ENCODE measurements at regions not wholly inside any gene's neighbourhood (a gene's known extent, or its start where the extent isn't known, plus 50 kb on each side); places are given as distances from the start of the nearest gene placed in this dataset.
A peak's percentile ranks its signal among the peaks of the same experiment; 100 is the strongest.
"Not testable (repeated sequence)": the region's sequence is repeated elsewhere in the genome, so short reads cannot be mapped to it uniquely, and the experiment has no call there.

- H3K9me3 ChIP-seq (ENCODE audit: control insufficient read depth, low read length): no peaks in the 10 kb centered on the region
- H3K36me3 ChIP-seq (ENCODE audit: control insufficient read depth in 1 of 2, insufficient read depth in 2 of 2, low read depth in 1 of 2, low read length in 2 of 2): no peaks in the 10 kb centered on the region
- no peaks in the 10 kb centered on the region for H3K27me3 ChIP-seq (ENCODE audit: control insufficient read depth in 1 of 2, insufficient read depth in 1 of 2, low read length in 2 of 2)
- no peak overlapping the region for H3K27ac ChIP-seq (ENCODE audit: low read length, poor library complexity, severe bottlenecking)
- H3K9ac ChIP-seq (ENCODE audit: low read length): no peak overlapping the region
- no peak overlapping the region for H2AK5ac ChIP-seq (ENCODE audit: low read length, severe bottlenecking)
- H2AFZ ChIP-seq (ENCODE audit: low read depth, low read length): no peak overlapping the region
- no peak overlapping the region for H3K4ac ChIP-seq (ENCODE audit: low read depth in 1 of 2, low read length in 2 of 2)
- H3K4me2 ChIP-seq (ENCODE audit: low read length, poor library complexity, severe bottlenecking): no peak overlapping the region
- H3K23ac ChIP-seq (ENCODE audit: low read length in 2 of 2): no peak overlapping the region
- no peak overlapping the region for H4K8ac ChIP-seq (ENCODE audit: low read length)
- H3K4me1 ChIP-seq (ENCODE audit: control insufficient read depth, insufficient read depth, low read depth, low read length): no peaks in the 10 kb centered on the region
- no peak overlapping the region for H2BK12ac ChIP-seq (ENCODE audit: low read length in 2 of 2)
- H2BK120ac ChIP-seq (ENCODE audit: low read depth, low read length): no peak overlapping the region
- no peaks in the 10 kb centered on the region for H3K79me1 ChIP-seq (replicated peaks; ENCODE audit: low read length, poor library complexity, severe bottlenecking)
- no peak overlapping the region for H3K14ac ChIP-seq (ENCODE audit: low read length in 2 of 2)
- no peak overlapping the region for H3K18ac ChIP-seq (ENCODE audit: low read depth in 1 of 2, low read length in 2 of 2)
- H2BK15ac ChIP-seq (ENCODE audit: low read depth, poor library complexity, severe bottlenecking): no peak overlapping the region
- no peak overlapping the region for H4K91ac ChIP-seq (ENCODE audit: low read length)
- no peak for DNase-seq
- no peak overlapping the region for H3K4me3 ChIP-seq (ENCODE audit: insufficient read depth in 1 of 2, low read depth in 1 of 2, low read length in 2 of 2)
- H2BK5ac ChIP-seq (ENCODE audit: low read depth, low read length, poor library complexity, severe bottlenecking): no peak overlapping the region
These were observed 853.0 kb downstream of the TRHDE start for GRCh38 chr12:73125148-73125547.

DNA sequence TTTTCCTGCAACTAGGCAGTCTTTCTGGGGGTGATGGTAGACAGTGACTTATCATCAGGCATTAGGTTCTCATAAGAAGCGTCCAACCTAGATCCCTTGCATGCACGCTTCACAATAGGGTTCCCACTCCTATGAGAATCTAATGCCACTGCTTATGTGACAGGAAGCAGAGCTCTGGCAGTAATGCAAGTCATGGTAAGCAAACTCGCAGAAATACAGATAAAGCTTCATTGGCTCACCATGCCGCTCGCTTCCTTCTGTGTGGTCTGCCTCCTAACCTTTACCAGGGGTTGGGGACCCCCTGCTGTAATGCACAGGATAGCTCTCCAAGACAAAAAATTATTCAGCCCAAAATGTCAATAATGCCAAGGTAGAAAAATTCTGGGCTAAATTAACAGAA is 864.2 kb downstream of the TRHDE start:
- DNase-seq: no peak
- Histone ChIP-seq H3K4me2 (ENCODE audit: low read length, poor library complexity, severe bottlenecking) (no peak overlapping the region), H4K8ac (ENCODE audit: low read length) (no peak overlapping the region), H3K79me1 (replicated peaks; ENCODE audit: low read length, poor library complexity, severe bottlenecking) (no peaks in the 10 kb centered on the region), H2AFZ (ENCODE audit: low read depth, low read length) (no peak overlapping the region), H3K18ac (ENCODE audit: low read depth in 1 of 2, low read length in 2 of 2) (peak overlapping the region in 1 of 2 experiments; percentile 21), H4K91ac (ENCODE audit: low read length) (no peak overlapping the region), H2BK5ac (ENCODE audit: low read depth, low read length, poor library complexity, severe bottlenecking) (no peak overlapping the region), H2AK5ac (ENCODE audit: low read length, severe bottlenecking) (no peak overlapping the region), H3K4me1 (ENCODE audit: control insufficient read depth, insufficient read depth, low read depth, low read length) (no peaks in the 10 kb centered on the region), H3K36me3 (ENCODE audit: control insufficient read depth in 1 of 2, insufficient read depth in 2 of 2, low read depth in 1 of 2, low read length in 2 of 2) (no peaks in the 10 kb centered on the region), H2BK120ac (ENCODE audit: low read depth, low read length) (no peak overlapping the region), H3K23ac (ENCODE audit: low read length in 2 of 2) (no peak overlapping the region), H3K4me3 (ENCODE audit: insufficient read depth in 1 of 2, low read depth in 1 of 2, low read length in 2 of 2) (no peak overlapping the region), H3K27ac (ENCODE audit: low read length, poor library complexity, severe bottlenecking) (no peak overlapping the region), H3K4ac (ENCODE audit: low read depth in 1 of 2, low read length in 2 of 2) (no peak overlapping the region), H2BK15ac (ENCODE audit: low read depth, poor library complexity, severe bottlenecking) (no peak overlapping the region), H3K9ac (ENCODE audit: low read length) (no peak overlapping the region), H3K27me3 (ENCODE audit: control insufficient read depth in 1 of 2, insufficient read depth in 1 of 2, low read length in 2 of 2) (no peaks in the 10 kb centered on the region), H3K9me3 (ENCODE audit: control insufficient read depth, low read length) (peaks cover 3% of the 10 kb centered on the region), H3K14ac (ENCODE audit: low read length in 2 of 2) (peak overlapping the region in 1 of 2 experiments; percentile 57), H2BK12ac (ENCODE audit: low read length in 2 of 2) (no peak overlapping the region)
- WGBS: 88% methylated on average over 5 of the region's 5 CpGs

- H3K27me3 ChIP-seq (ENCODE audit: control insufficient read depth in 1 of 2, insufficient read depth in 1 of 2, low read length in 2 of 2); H3K4me2 ChIP-seq (ENCODE audit: low read length, poor library complexity, severe bottlenecking); H3K9me3 ChIP-seq (ENCODE audit: control insufficient read depth, low read length); H4K8ac ChIP-seq (ENCODE audit: low read length); H3K4me3 ChIP-seq (ENCODE audit: insufficient read depth in 1 of 2, low read depth in 1 of 2, low read length in 2 of 2); H3K18ac ChIP-seq (ENCODE audit: low read depth in 1 of 2, low read length in 2 of 2); H2BK120ac ChIP-seq (ENCODE audit: low read depth, low read length); H2BK15ac ChIP-seq (ENCODE audit: low read depth, poor library complexity, severe bottlenecking); H3K4ac ChIP-seq (ENCODE audit: low read depth in 1 of 2, low read length in 2 of 2); H3K79me1 ChIP-seq (replicated peaks; ENCODE audit: low read length, poor library complexity, severe bottlenecking); H2BK12ac ChIP-seq (ENCODE audit: low read length in 2 of 2); H3K4me1 ChIP-seq (ENCODE audit: control insufficient read depth, insufficient read depth, low read depth, low read length); H3K23ac ChIP-seq (ENCODE audit: low read length in 2 of 2); H3K27ac ChIP-seq (ENCODE audit: low read length, poor library complexity, severe bottlenecking); H2BK5ac ChIP-seq (ENCODE audit: low read depth, low read length, poor library complexity, severe bottlenecking); H3K14ac ChIP-seq (ENCODE audit: low read length in 2 of 2); H3K9ac ChIP-seq (ENCODE audit: low read length); H3K36me3 ChIP-seq (ENCODE audit: control insufficient read depth in 1 of 2, insufficient read depth in 2 of 2, low read depth in 1 of 2, low read length in 2 of 2); H2AK5ac ChIP-seq (ENCODE audit: low read length, severe bottlenecking); DNase-seq; H2AFZ ChIP-seq (ENCODE audit: low read depth, low read length); H4K91ac ChIP-seq (ENCODE audit: low read length): not testable (repeated sequence)
- WGBS: no CpG with 5 or more reads among the region's 2 CpGs
These were observed 867.5 kb downstream of the TRHDE start for GRCh38 chr12:73139642-73140041.

- Histone ChIP-seq H2BK12ac (ENCODE audit: low read length in 2 of 2) (no peak overlapping the region), H3K36me3 (ENCODE audit: control insufficient read depth in 1 of 2, insufficient read depth in 2 of 2, low read depth in 1 of 2, low read length in 2 of 2) (no peaks in the 10 kb centered on the region), H3K4me2 (ENCODE audit: low read length, poor library complexity, severe bottlenecking) (no peak overlapping the region), H2BK15ac (ENCODE audit: low read depth, poor library complexity, severe bottlenecking) (no peak overlapping the region), H3K27ac (ENCODE audit: low read length, poor library complexity, severe bottlenecking) (no peak overlapping the region), H3K9me3 (ENCODE audit: control insufficient read depth, low read length) (peaks cover 22% of the 10 kb centered on the region), H3K14ac (ENCODE audit: low read length in 2 of 2) (no peak overlapping the region), H3K18ac (ENCODE audit: low read depth in 1 of 2, low read length in 2 of 2) (no peak overlapping the region), H3K4me1 (ENCODE audit: control insufficient read depth, insufficient read depth, low read depth, low read length) (no peaks in the 10 kb centered on the region), H4K8ac (ENCODE audit: low read length) (no peak overlapping the region), H2AFZ (ENCODE audit: low read depth, low read length) (no peak overlapping the region), H2BK120ac (ENCODE audit: low read depth, low read length) (no peak overlapping the region), H2AK5ac (ENCODE audit: low read length, severe bottlenecking) (no peak overlapping the region), H4K91ac (ENCODE audit: low read length) (no peak overlapping the region), H3K4me3 (ENCODE audit: insufficient read depth in 1 of 2, low read depth in 1 of 2, low read length in 2 of 2) (no peak overlapping the region), H2BK5ac (ENCODE audit: low read depth, low read length, poor library complexity, severe bottlenecking) (no peak overlapping the region), H3K79me1 (replicated peaks; ENCODE audit: low read length, poor library complexity, severe bottlenecking) (no peaks in the 10 kb centered on the region), H3K4ac (ENCODE audit: low read depth in 1 of 2, low read length in 2 of 2) (no peak overlapping the region), H3K23ac (ENCODE audit: low read length in 2 of 2) (no peak overlapping the region), H3K9ac (ENCODE audit: low read length) (no peak overlapping the region), H3K27me3 (ENCODE audit: control insufficient read depth in 1 of 2, insufficient read depth in 1 of 2, low read length in 2 of 2) (no peaks in the 10 kb centered on the region)
- DNase-seq: no peak
These were observed 886.2 kb downstream of the TRHDE start for GRCh38 chr12:73158341-73158740.

All from mesenchymal stem cell (in vitro differentiated cells and primary cell).